Limb (tissue), 2 donors: ENCODE measurements at regions not wholly inside any gene's neighbourhood (a gene's known extent, or its start where the extent isn't known, plus 50 kb on each side); places are given as distances from the start of the nearest gene placed in this dataset.

Experiments
- DNase-seq, 2 donors: peaks; one replicate each; pipeline ENCODE4 v3.0.0-alpha.2; 2016; ENCODE audit errors: extremely low spot score in 2 of 2

DNA sequence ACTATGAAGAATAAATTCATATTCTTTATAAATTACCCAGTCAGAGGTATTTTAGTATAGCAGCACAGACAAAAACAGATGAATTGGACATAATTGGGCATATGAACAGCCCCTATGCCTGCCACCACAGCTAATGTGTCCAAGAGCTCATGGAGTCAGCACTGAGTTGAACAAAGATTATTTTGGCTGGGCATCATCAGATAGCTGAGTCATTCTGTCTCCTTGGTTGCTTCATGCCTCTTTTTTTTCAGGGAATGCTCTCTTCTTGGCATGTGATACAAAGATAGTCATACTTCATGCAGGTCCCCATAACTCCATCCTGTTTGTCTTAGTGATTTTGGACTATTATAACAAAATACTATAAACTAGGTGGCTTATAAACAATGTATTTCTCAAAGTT is 275.6 kb downstream of the TENT5A start:
- no peak for DNase-seq

DNA sequence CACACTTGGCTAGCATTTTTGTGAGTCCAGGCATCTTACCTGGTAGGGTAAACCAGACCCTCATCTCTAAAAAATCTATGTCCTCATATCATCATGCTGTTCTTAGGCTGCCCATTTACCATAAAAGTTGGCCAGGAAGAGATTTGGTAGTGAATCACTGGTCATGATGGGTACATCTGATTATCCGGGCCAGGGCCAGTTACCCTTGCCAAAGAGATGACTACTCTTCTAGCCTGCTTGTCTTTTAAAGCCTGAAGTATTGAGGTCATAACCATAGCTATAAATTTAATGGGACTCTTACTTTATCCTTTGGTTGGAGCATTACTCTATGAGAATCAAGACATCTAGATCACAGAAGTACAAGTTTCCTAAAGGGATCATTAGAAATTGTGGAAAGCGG is 276.8 kb downstream of the TENT5A start:
- no peak for DNase-seq

DNA sequence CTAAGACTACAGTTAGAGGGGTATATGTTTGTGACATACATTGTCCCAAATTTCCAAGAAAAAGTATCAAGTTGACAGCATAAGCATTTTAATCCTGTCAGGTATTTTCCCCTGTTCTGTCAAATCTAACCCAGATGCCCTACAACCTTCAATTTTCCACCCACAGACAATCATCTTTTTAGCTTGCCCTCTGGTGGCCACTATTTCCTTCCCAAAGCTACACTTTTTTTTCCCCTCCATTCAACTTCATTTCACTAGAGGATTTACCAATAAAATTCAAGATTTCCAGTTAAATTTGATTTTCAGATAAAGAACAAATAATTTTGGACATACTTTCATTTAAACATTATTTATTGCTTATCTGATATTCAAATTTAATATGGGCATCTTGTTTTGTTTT is 286.6 kb downstream of the TENT5A start:
- no peak for DNase-seq

DNA sequence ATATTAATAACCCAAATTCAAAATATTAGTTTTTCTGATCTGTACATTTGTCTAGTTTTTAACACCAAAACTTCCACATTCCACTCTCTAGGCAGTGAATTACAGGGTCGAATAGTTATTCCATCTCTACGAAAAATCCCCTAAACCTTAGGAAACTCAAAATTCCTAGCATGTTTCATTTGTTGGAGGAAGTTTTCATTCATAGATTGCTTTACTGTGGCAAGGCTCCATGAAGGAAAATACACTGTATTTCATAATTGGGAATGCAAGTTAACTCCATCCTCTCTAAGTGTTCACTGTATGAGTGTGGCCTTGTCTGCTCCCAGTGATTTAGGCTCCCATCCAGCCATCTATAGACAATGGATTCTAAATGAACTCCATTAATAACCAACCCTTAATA is 296.1 kb downstream of the TENT5A start:
- DNase-seq = no peak

DNA sequence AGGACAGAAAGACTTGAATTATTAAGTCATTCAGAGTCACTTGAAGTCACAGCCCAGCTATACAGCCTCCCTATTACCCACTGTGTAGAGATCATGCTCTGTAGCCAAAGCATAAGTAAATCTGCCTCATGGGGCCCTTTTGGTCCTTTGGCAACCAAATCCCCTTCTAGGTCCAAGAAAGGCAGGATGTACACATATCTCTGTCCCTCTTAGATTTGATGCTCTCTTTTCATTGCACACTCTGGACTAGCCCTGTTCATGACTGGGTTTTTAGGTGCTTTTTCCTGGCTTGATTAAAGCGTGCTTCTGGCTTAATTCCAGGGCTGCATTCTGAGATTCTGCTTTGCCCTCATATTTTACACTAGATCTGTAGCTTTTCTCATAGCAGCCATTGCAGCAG is 296.8 kb downstream of the TENT5A start:
- DNase-seq = no peak

DNA sequence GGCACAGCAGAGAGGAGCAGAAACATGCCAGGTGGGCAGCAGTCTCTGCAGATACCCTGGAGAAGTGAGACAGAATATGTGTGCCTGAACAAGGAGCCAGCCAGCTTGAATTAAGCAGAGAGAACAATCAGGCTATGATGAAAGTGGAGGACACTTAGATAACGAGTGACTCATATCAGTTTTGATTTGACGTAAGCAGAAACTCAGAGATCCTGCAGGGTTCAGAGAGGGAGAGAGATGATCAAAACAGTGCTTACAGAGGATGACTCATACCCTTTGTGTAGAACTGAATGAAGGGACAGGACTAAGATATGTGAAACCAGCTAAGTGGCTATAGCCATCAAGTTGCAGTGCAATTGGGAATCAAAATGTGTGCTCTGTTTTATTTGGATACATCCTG is 300.7 kb downstream of the TENT5A start:
- DNase-seq = no peak

DNA sequence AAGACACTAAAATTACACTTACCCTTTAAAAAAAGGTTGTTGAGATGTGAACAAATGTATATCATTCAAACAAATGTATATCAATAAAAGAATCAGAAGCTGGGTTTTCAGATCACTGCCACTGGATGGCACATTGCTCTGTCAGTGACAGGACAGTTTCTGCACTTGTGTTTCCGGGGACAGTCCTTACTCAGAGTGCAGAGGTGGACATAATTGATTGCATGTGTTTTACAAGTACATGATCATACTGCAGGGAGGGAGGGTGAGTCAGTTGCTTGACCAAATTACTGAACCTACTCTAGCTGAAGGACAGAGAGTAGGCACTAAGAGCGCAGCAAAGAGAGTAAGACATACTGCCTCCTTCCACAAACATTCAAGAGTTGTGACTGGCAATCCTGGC is 302.3 kb downstream of the TENT5A start:
- no peak for DNase-seq

DNA sequence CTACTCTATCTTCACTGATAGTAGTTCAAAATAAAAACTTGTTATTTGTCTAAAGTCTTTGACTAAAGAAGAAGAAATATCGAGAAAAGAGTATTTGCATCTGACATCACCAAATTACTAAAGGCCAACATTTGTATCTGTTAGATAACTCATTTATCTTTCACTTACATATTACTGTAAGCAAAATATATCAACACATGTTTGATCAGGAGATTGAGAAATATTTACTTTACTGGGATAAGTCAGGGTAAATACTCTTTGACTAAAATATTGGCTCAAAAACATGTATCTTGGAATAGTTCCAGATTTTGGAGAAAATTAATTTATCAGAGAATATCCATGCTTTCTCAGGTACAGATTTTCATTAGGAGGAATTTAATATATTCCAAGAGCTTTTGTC is 306.0 kb downstream of the TENT5A start:
- no peak for DNase-seq

DNA sequence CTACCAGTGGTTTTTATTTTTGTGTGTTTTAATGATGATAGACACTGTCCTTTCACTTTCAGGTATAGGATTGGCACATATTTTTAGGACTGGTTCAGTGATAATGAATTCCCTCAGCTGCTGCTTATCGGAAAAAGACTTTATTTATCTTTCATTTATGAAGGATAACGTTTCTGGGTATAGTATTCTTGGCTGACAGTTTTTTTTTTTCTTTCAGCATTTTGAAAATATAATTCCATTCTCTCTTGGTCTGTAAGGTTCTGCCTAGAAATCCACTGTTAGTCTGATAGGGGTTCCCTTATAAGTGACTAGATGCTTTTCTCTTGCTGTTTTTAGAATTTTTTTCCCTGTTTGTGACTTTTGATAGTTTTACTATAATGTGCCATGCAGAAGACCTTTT is 313.1 kb downstream of the TENT5A start:
- DNase-seq = no peak

DNA sequence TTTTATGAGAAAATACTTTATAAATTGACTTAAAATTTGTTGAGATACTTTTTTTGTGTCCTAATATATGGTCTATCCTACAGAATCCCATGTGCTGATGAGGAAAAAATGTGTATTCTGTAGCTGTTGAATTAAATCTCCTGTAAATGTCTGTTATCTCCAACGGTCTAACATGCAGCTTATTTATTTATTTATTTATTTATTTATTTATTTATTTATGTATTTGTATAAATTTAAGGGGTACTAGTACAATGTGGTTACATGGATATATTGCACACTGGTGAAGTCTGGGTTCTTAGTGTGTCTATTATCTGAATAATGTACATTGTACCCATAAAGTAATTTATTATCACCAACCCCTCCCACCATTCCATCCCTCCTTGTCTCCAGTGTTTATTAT is 315.5 kb downstream of the TENT5A start:
- no peak for DNase-seq

DNA sequence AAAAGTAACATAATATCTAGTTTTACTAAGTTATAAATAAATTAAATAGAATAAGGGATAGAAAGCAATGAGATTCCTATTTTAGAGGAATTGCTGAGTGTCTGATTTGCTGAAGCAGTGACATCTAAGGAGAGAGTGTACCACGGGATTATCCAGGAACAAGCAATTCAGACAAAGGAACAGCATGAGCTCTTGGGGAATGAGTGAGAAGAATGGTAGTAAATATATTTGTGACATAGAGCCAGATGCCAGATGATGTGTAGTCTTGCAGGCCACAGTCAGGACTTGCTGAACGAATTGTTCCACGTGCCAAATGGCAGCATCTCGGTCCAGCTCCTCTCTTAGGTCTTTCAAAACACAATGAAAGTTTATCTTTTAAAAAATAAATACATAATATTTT is 339.2 kb downstream of the TENT5A start:
- no peak for DNase-seq

DNA sequence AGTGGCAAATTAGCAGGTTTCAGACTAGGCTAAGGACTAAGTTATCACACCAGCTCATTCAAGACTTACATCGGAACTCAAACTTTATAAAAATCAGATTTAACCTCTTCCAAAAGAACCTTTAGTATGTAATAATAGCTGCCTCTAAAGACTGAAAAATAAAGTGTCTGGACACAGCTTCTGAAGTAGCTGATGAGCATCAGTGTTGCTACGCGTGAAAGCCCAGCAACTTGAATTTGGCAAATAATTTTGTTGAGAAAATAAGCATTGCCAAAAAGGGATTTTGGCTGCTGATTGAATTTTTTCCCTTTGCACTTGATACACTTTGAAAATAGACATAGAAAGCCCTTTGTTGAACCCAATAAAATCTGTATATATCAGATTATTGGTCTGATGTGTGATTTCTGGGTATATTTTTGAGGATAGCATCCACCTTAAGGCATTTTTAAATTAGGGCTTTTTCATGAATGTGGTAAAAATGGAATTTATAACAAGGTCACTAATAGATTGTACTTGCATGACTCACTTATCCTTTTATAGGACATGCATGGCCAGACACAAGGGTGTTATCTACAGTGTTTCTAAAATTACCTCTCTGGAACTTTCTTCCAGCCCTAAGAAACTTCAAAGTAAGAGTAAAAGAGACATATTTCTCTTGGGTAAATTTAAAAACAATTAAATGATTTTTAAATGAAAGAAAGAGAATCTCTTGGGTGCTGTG is 350.4 kb downstream of the TENT5A start:
- DNase-seq = no peak

DNA sequence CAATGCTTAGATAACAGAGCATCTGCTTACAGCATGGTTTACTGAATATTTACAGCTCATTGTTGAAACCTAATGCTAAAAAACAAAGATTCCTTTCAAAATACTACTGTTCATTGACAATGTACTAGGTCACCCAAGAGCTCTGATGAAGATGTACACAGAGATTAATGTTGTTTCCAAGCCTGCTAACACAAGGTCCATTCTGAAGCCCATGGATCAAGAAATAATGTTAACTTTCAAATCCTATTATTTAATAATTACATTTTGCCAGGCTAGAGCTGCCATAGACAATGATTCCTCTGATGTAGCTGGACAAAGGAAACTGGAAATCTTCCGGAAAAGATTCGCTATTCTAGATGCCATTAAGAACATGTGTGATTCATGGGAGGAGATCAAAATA is 355.6 kb downstream of the TENT5A start:
- DNase-seq = no peak

DNA sequence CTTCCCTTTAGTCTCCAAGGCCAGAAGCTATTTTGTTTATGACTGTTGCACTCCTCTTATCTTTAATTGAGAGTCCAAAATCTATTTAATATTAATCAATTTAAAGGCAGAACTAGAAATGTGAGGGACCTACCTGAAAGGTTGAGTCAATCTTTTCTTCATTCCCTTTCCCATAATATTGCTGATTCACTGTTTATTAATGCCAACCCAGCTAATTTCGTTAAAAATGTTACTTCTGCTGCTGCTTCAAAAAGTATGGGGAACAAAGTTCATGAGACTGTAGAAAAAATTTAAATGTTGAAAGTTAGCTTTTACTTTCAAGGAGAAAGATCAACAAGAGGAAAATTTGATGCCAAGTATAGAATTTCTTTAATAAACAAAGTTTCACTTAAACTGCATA is 365.3 kb downstream of the TENT5A start:
- DNase-seq = no peak

DNA sequence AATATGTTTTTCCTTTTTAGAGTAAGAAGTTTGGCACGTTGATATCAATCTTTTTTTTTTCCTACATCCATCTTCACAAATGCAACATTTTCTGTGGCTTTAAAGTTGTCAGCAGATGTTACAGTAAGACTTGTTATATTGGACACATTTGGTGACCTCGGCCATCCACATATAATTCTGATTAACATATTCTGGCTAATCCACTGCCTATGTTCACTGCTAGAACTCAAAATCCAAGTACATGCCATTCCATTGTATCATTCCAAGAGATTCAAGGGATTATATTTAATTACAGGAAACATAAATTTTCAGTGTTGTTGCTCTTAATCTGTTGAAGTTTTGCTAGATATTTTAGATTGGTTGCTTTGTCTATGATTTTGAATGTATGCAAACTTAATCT is 367.6 kb downstream of the TENT5A start:
- DNase-seq = no peak

DNA sequence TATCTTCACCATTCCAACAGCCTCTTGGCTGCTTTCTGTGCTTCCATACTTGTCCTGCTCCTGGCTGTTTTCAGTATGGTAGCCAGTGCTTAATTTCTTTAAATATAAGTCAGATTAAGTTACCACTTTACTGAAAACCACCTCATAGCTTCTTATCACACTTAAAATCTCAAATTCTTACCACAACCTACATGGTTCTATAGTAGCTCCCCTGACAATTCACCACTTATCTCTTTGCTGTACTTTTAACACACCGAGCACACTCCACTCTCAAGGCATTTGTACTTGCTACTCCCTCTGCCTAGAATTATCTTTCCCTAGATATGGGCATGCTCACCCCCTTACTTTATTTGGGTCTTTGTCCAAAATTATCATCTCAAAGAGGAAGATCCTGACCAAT is 369.0 kb downstream of the TENT5A start:
- no peak for DNase-seq

DNA sequence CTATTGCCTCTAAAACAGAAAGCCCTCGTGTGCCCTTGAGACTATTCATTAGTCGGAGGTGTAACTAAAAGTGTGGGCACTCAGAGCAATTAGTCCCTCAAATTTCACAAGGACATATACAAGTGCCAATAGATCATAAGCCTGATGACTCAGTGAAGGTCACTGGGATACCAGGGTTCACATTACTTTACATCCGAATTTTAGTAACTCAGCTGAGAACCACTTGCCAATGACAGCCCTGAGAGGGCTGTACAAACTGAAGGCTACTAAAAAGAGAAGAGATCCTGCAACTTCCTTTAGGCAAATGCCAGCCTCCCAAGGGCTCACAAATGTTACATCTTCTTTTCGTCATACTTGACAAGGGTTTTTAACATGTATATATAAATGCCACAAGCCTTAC is 369.6 kb downstream of the TENT5A start:
- no peak for DNase-seq

DNA sequence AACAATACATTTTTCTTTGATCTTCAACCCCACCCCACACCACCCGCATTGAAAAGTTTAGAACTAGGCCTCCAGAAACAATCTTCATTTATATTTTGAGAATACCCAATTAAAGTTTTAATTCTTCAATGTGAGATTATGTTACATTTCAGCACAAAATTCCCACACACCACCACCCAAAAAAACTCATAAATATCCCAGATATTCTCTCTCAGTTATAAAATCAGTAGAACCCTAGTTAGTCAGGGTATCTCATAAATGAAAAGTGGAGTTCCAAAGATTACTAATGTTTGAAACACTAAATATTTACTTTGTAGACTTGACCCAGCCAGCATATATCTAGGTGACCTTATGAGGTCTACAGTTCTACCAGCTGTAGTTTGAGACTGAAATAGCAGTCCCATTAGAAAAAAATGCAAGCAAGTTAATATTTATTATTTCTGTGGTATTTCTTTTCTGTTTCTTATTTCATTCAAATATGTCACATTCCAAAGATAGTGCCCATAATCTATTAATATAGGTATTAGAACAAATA is 371.0 kb downstream of the TENT5A start:
- DNase-seq = no peak

DNA sequence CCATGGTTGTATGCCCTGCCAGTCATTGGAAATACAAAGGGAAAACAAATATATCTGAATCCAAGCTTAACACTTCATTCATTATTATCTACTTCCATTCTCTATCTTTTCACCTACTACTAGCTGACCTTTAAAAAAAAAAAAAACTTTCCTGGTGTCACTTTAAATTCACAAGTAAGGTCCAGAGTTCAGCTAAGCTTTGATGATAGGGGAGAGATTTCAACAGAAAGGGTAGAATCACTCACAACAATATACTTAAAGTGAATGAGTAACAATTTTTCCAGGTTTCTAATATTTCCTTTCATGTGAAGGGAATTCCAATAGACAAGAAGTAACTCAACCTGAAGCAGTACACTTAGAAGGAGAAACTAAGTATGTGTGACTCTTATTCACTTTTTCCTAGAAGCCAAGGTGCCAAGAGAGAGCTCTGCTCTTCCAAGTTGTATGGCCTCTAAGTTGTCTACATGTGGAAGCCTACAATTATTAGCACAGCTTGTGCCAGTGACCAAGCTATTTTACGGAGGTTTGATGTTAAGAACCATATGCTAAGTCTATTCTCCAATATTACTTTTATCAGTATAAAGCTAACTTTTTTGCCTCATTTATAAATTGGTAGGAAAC is 371.7 kb downstream of the TENT5A start:
- DNase-seq = no peak

DNA sequence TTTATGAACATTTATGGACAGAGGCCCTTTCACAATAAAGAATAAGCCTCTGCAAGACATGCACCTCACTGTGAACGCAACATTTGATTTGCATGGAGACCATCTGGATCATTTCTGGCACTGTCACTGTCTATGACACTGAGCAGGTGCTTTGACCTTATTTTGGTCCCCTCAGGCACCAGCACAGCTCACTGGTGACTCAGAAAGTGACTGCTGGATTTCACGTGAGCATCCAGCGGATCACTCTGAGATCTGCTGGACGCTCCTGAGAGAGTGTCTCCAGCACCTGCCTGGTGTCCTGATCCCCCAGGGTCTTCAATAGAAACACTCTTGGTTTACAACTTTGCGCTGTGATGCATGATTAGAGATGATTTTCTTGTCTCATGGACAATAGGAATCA is 375.7 kb downstream of the TENT5A start:
- no peak for DNase-seq

DNA sequence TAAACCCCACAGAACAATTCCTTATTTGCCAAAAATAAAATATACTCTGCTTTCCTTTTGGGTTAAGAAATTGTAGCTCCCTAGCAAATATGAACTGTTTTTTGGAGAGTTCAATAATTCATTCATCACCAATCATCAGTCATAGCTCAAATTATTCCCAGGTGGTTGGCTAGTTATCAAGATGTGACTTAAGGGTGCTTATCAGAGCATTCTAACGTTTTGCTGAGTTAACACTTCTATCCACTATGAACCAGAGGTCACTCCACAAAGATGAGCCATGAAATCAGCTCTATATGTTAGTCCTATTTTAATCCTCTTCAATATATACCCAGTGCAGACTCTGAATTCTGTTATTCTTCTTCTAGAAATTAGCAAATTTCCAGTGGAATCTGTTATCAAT is 379.1 kb downstream of the TENT5A start:
- no peak for DNase-seq

DNA sequence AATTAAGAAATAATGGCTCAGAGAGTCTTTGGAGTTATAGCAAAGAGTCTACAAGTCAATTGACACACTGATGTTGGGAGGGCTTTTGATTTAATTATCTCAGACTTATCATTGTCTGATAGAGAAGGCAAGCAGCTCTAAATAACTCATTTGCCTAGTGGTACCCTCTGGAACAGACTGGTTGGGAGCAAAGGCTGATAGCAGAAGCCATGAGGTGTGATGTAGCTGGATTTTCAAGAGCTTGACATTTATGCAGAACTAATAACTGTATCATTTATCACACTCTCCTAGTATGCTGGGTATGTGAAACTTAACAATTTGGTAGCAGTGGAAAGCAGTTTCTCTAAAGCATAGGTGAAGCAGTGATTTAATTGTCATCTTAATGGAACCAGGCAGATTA is 380.6 kb downstream of the TENT5A start:
- no peak for DNase-seq

DNA sequence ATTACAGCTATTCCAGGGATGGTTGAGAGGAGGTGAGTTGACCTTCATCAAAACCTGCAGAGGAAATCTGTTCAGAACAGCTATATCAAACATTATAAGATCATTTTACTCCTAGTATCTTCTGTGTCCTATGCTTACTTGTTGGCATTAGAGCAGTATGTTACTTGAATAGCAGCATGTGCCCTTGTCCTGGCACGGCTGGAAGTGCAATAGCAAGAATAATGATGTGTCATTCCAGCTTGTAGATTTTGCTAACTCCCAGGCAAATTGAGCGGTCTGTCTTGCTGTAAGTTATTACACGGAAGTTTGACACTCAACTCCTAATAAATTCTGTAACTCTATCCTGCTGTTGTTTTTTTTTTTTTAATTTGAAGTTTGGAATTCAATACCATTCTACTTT is 385.5 kb downstream of the TENT5A start:
- DNase-seq = no peak
